ENCODE measurements at regions not wholly inside any gene's neighbourhood (a gene's known extent, or its start where the extent isn't known, plus 50 kb on each side); places are given as distances from the start of the nearest gene placed in this dataset.
"Not testable (repeated sequence)": the region's sequence is repeated elsewhere in the genome, so short reads cannot be mapped to it uniquely, and the experiment has no call there.

GRCh38 chr17:22171631-22172030 is 479.3 kb downstream of the KCNJ18 start:
- intact Hi-C loops (cut with micrococcal nuclease; ENCODE audit: unreplicated experiment), result no loop called here
- H3K36me3 ChIP-seq (ENCODE audit: control insufficient read depth, insufficient read depth, low read length), result no peaks in the 10 kb centered on the region
- H3K4me3 Mint-ChIP-seq (ENCODE audit: unreplicated experiment), result no peak overlapping the region
- TF ChIP-seq, protein P1, sequence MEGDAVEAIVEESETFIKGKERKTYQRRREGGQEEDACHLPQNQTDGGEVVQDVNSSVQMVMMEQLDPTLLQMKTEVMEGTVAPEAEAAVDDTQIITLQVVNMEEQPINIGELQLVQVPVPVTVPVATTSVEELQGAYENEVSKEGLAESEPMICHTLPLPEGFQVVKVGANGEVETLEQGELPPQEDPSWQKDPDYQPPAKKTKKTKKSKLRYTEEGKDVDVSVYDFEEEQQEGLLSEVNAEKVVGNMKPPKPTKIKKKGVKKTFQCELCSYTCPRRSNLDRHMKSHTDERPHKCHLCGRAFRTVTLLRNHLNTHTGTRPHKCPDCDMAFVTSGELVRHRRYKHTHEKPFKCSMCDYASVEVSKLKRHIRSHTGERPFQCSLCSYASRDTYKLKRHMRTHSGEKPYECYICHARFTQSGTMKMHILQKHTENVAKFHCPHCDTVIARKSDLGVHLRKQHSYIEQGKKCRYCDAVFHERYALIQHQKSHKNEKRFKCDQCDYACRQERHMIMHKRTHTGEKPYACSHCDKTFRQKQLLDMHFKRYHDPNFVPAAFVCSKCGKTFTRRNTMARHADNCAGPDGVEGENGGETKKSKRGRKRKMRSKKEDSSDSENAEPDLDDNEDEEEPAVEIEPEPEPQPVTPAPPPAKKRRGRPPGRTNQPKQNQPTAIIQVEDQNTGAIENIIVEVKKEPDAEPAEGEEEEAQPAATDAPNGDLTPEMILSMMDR (IDR thresholded peaks at IDR 0.05; ENCODE audit: insufficient read depth in 1 of 2, low read depth in 1 of 2, low read length in 1 of 2, severe bottlenecking in 1 of 2, unreplicated experiment in 1 of 2), result no peak
- no TSS peak for BruUV-seq (replicated peaks)
- CTCF ChIA-PET, result no interaction called here
- H3K27ac Mint-ChIP-seq (ENCODE audit: unreplicated experiment), result no peak overlapping the region
- H3K4me3 ChIP-seq (ENCODE audit: low read depth, low read length), result no peak overlapping the region
- H3K9me3 ChIP-seq, result no peaks in the 10 kb centered on the region; the same call in 1 of the 2 replicates
- H3K9me3 Mint-ChIP-seq (ENCODE audit: unreplicated experiment), result peaks cover 20% of the 10 kb centered on the region
- no peaks in the 10 kb centered on the region for H3K4me1 ChIP-seq
- POLR2A ChIA-PET, result no interaction called here
- no peak for DNase-seq
- H3K4me1 Mint-ChIP-seq (ENCODE audit: low read depth, unreplicated experiment), result peaks cover 6% of the 10 kb centered on the region
- no peaks in the 10 kb centered on the region for H3K36me3 Mint-ChIP-seq (ENCODE audit: insufficient read depth, unreplicated experiment)
- peaks cover 4% of the 10 kb centered on the region for H3K27me3 Mint-ChIP-seq (ENCODE audit: insufficient read depth, unreplicated experiment)
- H3K27me3 ChIP-seq (replicated peaks; ENCODE audit: control insufficient read depth, insufficient read depth, low read length), result no peaks in the 10 kb centered on the region

- H3K36me3 Mint-ChIP-seq (ENCODE audit: insufficient read depth, unreplicated experiment), result no peaks in the 10 kb centered on the region
- H3K36me3 ChIP-seq (ENCODE audit: control insufficient read depth, insufficient read depth, low read length), result no peaks in the 10 kb centered on the region
- H3K27ac Mint-ChIP-seq (ENCODE audit: unreplicated experiment), result no peak overlapping the region
- H3K4me1 ChIP-seq, result no peaks in the 10 kb centered on the region
- no peaks in the 10 kb centered on the region for H3K4me1 Mint-ChIP-seq (ENCODE audit: low read depth, unreplicated experiment)
- TF ChIP-seq, protein P1 (IDR thresholded peaks at IDR 0.05; ENCODE audit: insufficient read depth in 1 of 2, low read depth in 1 of 2, low read length in 1 of 2, severe bottlenecking in 1 of 2, unreplicated experiment in 1 of 2), result no peak
- BruUV-seq (replicated peaks), result no TSS peak
- no peaks in the 10 kb centered on the region for H3K9me3 Mint-ChIP-seq (ENCODE audit: unreplicated experiment)
- DNase-seq, result no peak
- no peaks in the 10 kb centered on the region for H3K27me3 Mint-ChIP-seq (ENCODE audit: insufficient read depth, unreplicated experiment)
- intact Hi-C loops (cut with micrococcal nuclease; ENCODE audit: unreplicated experiment), result no loop called here
- H3K4me3 Mint-ChIP-seq (ENCODE audit: unreplicated experiment), result no peak overlapping the region
- CTCF ChIA-PET, result no interaction called here
- H3K4me3 ChIP-seq (ENCODE audit: low read depth, low read length), result no peak overlapping the region
- H3K27me3 ChIP-seq (replicated peaks; ENCODE audit: control insufficient read depth, insufficient read depth, low read length), result no peaks in the 10 kb centered on the region
- POLR2A ChIA-PET, result no interaction called here
- H3K9me3 ChIP-seq, result no peaks in the 10 kb centered on the region
These were observed 500.8 kb downstream of the KCNJ18 start for GRCh38 chr17:22193113-22193512.

- H3K4me1 ChIP-seq; DNase-seq; intact Hi-C loops (cut with micrococcal nuclease; ENCODE audit: unreplicated experiment); H3K27me3 ChIP-seq (replicated peaks; ENCODE audit: control insufficient read depth, insufficient read depth, low read length); H3K4me3 ChIP-seq (ENCODE audit: low read depth, low read length); POLR2A ChIA-PET; H3K27ac Mint-ChIP-seq (ENCODE audit: unreplicated experiment); CTCF ChIA-PET; H3K4me1 Mint-ChIP-seq (ENCODE audit: low read depth, unreplicated experiment); H3K36me3 Mint-ChIP-seq (ENCODE audit: insufficient read depth, unreplicated experiment); BruUV-seq (replicated peaks); H3K9me3 ChIP-seq; H3K4me3 Mint-ChIP-seq (ENCODE audit: unreplicated experiment); H3K36me3 ChIP-seq (ENCODE audit: control insufficient read depth, insufficient read depth, low read length); H3K9me3 Mint-ChIP-seq (ENCODE audit: unreplicated experiment); H3K27me3 Mint-ChIP-seq (ENCODE audit: insufficient read depth, unreplicated experiment): not testable (repeated sequence)
These were observed 507.9 kb downstream of the KCNJ18 start for GRCh38 chr17:22200187-22200586.

GRCh38 chr17:22202702-22203101 is 510.4 kb downstream of the KCNJ18 start:
- no peak for DNase-seq

More at GRCh38 chr17:22202702-22203101, 510.4 kb downstream of the KCNJ18 start:
- no TSS peak for BruUV-seq (replicated peaks)
- H3K4me1 ChIP-seq, result no peaks in the 10 kb centered on the region
- no peaks in the 10 kb centered on the region for H3K27me3 ChIP-seq (replicated peaks; ENCODE audit: control insufficient read depth, insufficient read depth, low read length)
- Mint-ChIP-seq H3K27me3 (ENCODE audit: insufficient read depth, unreplicated experiment) (no peaks in the 10 kb centered on the region), H3K27ac (ENCODE audit: unreplicated experiment) (no peak overlapping the region), H3K9me3 (ENCODE audit: unreplicated experiment) (peaks cover 10% of the 10 kb centered on the region), H3K36me3 (ENCODE audit: insufficient read depth, unreplicated experiment) (no peaks in the 10 kb centered on the region), H3K4me3 (ENCODE audit: unreplicated experiment) (no peak overlapping the region), H3K4me1 (ENCODE audit: low read depth, unreplicated experiment) (no peaks in the 10 kb centered on the region)
- TF ChIP-seq, protein P1 (IDR thresholded peaks at IDR 0.05; ENCODE audit: insufficient read depth in 1 of 2, low read depth in 1 of 2, low read length in 1 of 2, severe bottlenecking in 1 of 2, unreplicated experiment in 1 of 2), result no peak
- intact Hi-C loops (cut with micrococcal nuclease; ENCODE audit: unreplicated experiment), result no loop called here
- H3K4me3 ChIP-seq (ENCODE audit: low read depth, low read length), result no peak overlapping the region
- ChIA-PET CTCF (no interaction called here), POLR2A (no interaction called here)
- no peaks in the 10 kb centered on the region for H3K36me3 ChIP-seq (ENCODE audit: control insufficient read depth, insufficient read depth, low read length)
- H3K9me3 ChIP-seq, result 0 out of 2 replicates have a peak, but pooled peaks cover 3% of the 10 kb centered on the region
